Fibroblast of mammary gland (primary cell): ENCODE measurements at regions not wholly inside any gene's neighbourhood (a gene's known extent, or its start where the extent isn't known, plus 50 kb on each side); places are given as distances from the start of the nearest gene placed in this dataset.

ENCODE experiments used
- DNase-seq: peaks from one replicate; pipeline ENCODE4 v3.0.0-alpha.2; 2010; ENCODE audit warnings: low read depth
- H3K4me3 ChIP-seq: 2 replicates; pipeline ENCODE4 v1.5.1; 2011; ENCODE audit warnings: low read depth, mild to moderate bottlenecking, low read length, moderate library complexity; ENCODE audit not compliant: control insufficient read depth
- CTCF ChIP-seq: conservative IDR thresholded peaks from 2 replicates; pipeline ENCODE4 v1.5.1; 2011; ENCODE audit warnings: low read depth, low read length, inconsistent platforms; ENCODE audit not compliant: control insufficient read depth, insufficient read depth

GRCh38 chr5:60404171-60404570, 295.8 kb downstream of the DEPDC1B start:
- DNase-seq, result no peak
- no peak for TF ChIP-seq CTCF
- no peak overlapping the region for H3K4me3 ChIP-seq

GRCh38 chr5:60403343-60404006, 296.5 kb downstream of the DEPDC1B start:
- no peak for DNase-seq
- no peak for TF ChIP-seq CTCF
- H3K4me3 ChIP-seq, result no peak overlapping the region

- no peak for DNase-seq
- no peak overlapping the region for H3K4me3 ChIP-seq
- no peak for TF ChIP-seq CTCF
Measured at GRCh38 chr5:60402161-60402785, 297.7 kb downstream of the DEPDC1B start.

GRCh38 chr5:60401526-60401925, 298.4 kb downstream of the DEPDC1B start:
- H3K4me3 ChIP-seq, result no peak overlapping the region
- no peak for TF ChIP-seq CTCF
- DNase-seq, result no peak

GRCh38 chr5:60399507-60399906, 300.5 kb downstream of the DEPDC1B start:
- DNase-seq, result no peak
- H3K4me3 ChIP-seq, result no peak overlapping the region
- no peak for TF ChIP-seq CTCF

GRCh38 chr5:60395712-60396329, 304.1 kb downstream of the DEPDC1B start:
- DNase-seq, result no peak
- H3K4me3 ChIP-seq, result no peak overlapping the region
- TF ChIP-seq CTCF, result no peak

- TF ChIP-seq CTCF, result no peak
- DNase-seq, result no peak
- no peak overlapping the region for H3K4me3 ChIP-seq
Measured at GRCh38 chr5:60387051-60387440, 312.9 kb downstream of the DEPDC1B start.
